SU-DHL-6 (cell line): ENCODE measurements at regions not wholly inside any gene's neighbourhood (a gene's known extent, or its start where the extent isn't known, plus 50 kb on each side); places are given as distances from the start of the nearest gene placed in this dataset.

ENCODE experiments used
- H2AFZ ChIP-seq: fragments of 200-600 bp; sonication (generic); 2 replicates; pipeline ENCODE4 v1.6.1; 2014; ENCODE audit warnings: low read depth, mild to moderate bottlenecking, moderate library complexity, mixed read lengths, antibody characterized with exemption, low read length; ENCODE audit not compliant: severe bottlenecking
- H3F3A ChIP-seq: fragments of 200-600 bp; shearing (Covaris generic); 2 replicates; pipeline ENCODE4 v1.6.0; 2016; ENCODE audit warnings: antibody characterized with exemption, mild to moderate bottlenecking; ENCODE audit not compliant: insufficient read depth
- H3K27ac ChIP-seq: fragments of 200-600 bp; sonication (generic); 2 replicates; pipeline ENCODE4 v1.5.1; 2016; ENCODE audit warnings: low read depth, mild to moderate bottlenecking, low read length, moderate library complexity, mixed read lengths
- H3K27me3 ChIP-seq: fragments of 200-600 bp; sonication (generic), shearing (Covaris generic); 2 replicates; pipeline ENCODE4 v1.6.0; 2014; ENCODE audit warnings: mild to moderate bottlenecking, low read length
- H3K36me3 ChIP-seq: fragments of 200-600 bp; sonication (generic); 2 replicates; pipeline ENCODE4 v1.6.1; 2014; ENCODE audit warnings: mild to moderate bottlenecking, low read length, mixed read lengths
- H3K4me2 ChIP-seq: fragments of 300-600, 200-600 bp; shearing (Covaris generic), sonication (generic); 2 replicates; pipeline ENCODE4 v1.6.0; 2014; ENCODE audit warnings: low read length, low read depth, mild to moderate bottlenecking; ENCODE audit not compliant: poor library complexity, severe bottlenecking
- H3K4me3 ChIP-seq: fragments of 200-600 bp; sonication (generic); 2 replicates; pipeline ENCODE4 v1.5.1; 2014; ENCODE audit warnings: antibody characterized with exemption, low read length, mild to moderate bottlenecking, mixed read lengths; ENCODE audit not compliant: insufficient read depth, poor library complexity, severe bottlenecking
- H3K79me2 ChIP-seq: fragments of 200-600 bp; sonication (generic); 2 replicates; pipeline ENCODE4 v1.6.1; 2014; ENCODE audit warnings: mild to moderate bottlenecking, low read length, moderate library complexity; ENCODE audit not compliant: insufficient read depth
- H3K9ac ChIP-seq: fragments of 200-600 bp; sonication (generic); 2 replicates; pipeline ENCODE4 v1.7.0; 2014; ENCODE audit warnings: mild to moderate bottlenecking, low read length
- H3K9me2 ChIP-seq: fragments of 200-600 bp; sonication (generic); replicated peaks from 2 replicates; pipeline ENCODE4 v1.6.1; 2014; ENCODE audit warnings: low read length; ENCODE audit not compliant: insufficient read depth
- H3K9me3 ChIP-seq: fragments of 200-600 bp; sonication (generic); 2 replicates; pipeline ENCODE4 v1.6.1; 2014; ENCODE audit warnings: low read length, mixed read lengths; ENCODE audit not compliant: insufficient read depth
- H4K20me1 ChIP-seq: fragments of 200-600 bp; sonication (generic); 2 replicates; pipeline ENCODE4 v1.6.1; 2014; ENCODE audit warnings: low read depth, mild to moderate bottlenecking, antibody characterized with exemption, low read length, moderate library complexity, mixed read lengths
- EZH2phosphoT487 ChIP-seq: fragments of 200-600 bp; sonication (generic), shearing (Covaris generic); conservative IDR thresholded peaks from 2 replicates; pipeline ENCODE4 v1.6.1; 2018; ENCODE audit warnings: mild to moderate bottlenecking, antibody characterized with exemption, low read length, moderate library complexity, mixed read lengths
- TF ChIP-seq, protein P1 (sequence below): fragments of 200-600 bp; sonication (generic); IDR thresholded peaks from one replicate; pipeline ENCODE4 v1.5.1; 2017; ENCODE audit warnings: antibody characterized with exemption, mild to moderate bottlenecking, low read length, moderate library complexity; ENCODE audit not compliant: insufficient read depth, poor library complexity, severe bottlenecking

DNA sequence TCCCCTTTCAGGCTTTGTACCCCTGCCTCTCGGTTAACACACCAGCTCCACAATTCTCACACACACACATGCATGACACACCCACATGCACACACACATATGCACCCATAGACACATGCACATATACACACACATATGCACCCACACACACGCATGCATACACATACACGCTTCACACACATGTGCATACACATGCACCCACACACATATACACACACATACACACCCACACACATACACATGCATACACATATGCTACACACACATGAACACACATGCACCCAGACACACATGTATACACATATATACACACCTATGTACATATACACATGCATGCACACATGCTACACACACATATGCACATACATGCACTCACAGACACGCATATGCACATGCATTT lies 61.7 kb upstream of the SLC25A33 start:
- Histone ChIP-seq H3K27ac (no peak overlapping the region), H3K4me2 (no peak overlapping the region), H3K4me3 (no peak overlapping the region), H4K20me1 (no peaks in the 10 kb centered on the region), H3K9me2 (no peaks in the 10 kb centered on the region), H3K27me3 (no peaks in the 10 kb centered on the region), H3F3A (no peaks in the 10 kb centered on the region), H3K36me3 (no peaks in the 10 kb centered on the region), H3K79me2 (no peaks in the 10 kb centered on the region), H3K9me3 (no peaks in the 10 kb centered on the region), H2AFZ (no peak overlapping the region), H3K9ac (no peak overlapping the region)
- TF ChIP-seq, protein P1, sequence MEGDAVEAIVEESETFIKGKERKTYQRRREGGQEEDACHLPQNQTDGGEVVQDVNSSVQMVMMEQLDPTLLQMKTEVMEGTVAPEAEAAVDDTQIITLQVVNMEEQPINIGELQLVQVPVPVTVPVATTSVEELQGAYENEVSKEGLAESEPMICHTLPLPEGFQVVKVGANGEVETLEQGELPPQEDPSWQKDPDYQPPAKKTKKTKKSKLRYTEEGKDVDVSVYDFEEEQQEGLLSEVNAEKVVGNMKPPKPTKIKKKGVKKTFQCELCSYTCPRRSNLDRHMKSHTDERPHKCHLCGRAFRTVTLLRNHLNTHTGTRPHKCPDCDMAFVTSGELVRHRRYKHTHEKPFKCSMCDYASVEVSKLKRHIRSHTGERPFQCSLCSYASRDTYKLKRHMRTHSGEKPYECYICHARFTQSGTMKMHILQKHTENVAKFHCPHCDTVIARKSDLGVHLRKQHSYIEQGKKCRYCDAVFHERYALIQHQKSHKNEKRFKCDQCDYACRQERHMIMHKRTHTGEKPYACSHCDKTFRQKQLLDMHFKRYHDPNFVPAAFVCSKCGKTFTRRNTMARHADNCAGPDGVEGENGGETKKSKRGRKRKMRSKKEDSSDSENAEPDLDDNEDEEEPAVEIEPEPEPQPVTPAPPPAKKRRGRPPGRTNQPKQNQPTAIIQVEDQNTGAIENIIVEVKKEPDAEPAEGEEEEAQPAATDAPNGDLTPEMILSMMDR = no peak
- TF ChIP-seq EZH2phosphoT487 = no peak

DNA sequence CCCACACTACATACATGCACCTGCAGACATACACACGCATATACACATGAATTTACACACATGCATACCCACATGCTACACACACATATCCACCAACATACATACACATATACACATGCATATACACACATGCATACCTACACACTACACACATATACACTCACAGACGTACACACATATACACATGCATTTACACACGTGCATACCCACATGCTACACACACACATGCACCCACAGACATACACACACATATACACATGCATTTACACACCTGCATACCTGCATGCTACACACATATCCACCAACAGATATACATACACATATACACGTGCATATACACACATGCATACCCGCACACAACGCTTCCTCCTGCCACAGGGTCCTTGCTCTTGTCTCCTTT lies 61.2 kb upstream of the SLC25A33 start:
- H3K27ac ChIP-seq = no peak overlapping the region
- no peaks in the 10 kb centered on the region for H4K20me1 ChIP-seq
- no peaks in the 10 kb centered on the region for H3K9me2 ChIP-seq
- H3K9ac ChIP-seq = no peak overlapping the region
- H2AFZ ChIP-seq = no peak overlapping the region
- TF ChIP-seq EZH2phosphoT487 = no peak
- TF ChIP-seq, protein P1 = no peak
- no peaks in the 10 kb centered on the region for H3K79me2 ChIP-seq
- H3K27me3 ChIP-seq = no peaks in the 10 kb centered on the region
- H3F3A ChIP-seq = no peaks in the 10 kb centered on the region
- H3K9me3 ChIP-seq = no peaks in the 10 kb centered on the region
- no peaks in the 10 kb centered on the region for H3K36me3 ChIP-seq
- no peak overlapping the region for H3K4me3 ChIP-seq
- H3K4me2 ChIP-seq = no peak overlapping the region

DNA sequence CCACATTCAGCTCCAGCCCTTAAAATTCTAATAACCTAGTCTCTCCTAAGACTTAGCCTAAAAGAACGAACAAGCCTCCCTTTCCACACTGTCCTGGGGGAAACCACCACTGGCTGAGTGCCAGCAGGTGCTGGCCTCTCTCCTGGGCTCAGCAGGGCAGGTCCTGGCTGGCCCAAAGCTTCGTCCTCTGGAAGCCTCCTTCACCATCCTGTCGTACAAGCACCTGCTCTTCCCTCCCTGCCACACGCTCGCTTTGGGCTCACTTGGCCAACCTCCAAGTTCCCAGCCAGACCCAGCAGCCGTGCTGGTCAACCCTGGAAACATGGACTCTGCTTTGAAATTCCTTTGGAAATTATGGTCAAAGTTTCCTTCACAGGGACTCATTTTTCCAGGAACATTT lies 58.2 kb upstream of the SLC25A33 start:
- Histone ChIP-seq H4K20me1 (no peaks in the 10 kb centered on the region), H2AFZ (no peak overlapping the region), H3K9me3 (no peaks in the 10 kb centered on the region), H3K4me3 (no peak overlapping the region), H3K27me3 (no peaks in the 10 kb centered on the region), H3K9ac (no peak overlapping the region), H3F3A (no peaks in the 10 kb centered on the region), H3K79me2 (no peaks in the 10 kb centered on the region), H3K27ac (no peak overlapping the region), H3K36me3 (no peaks in the 10 kb centered on the region), H3K4me2 (no peak overlapping the region), H3K9me2 (no peaks in the 10 kb centered on the region)
- TF ChIP-seq EZH2phosphoT487 = no peak
- TF ChIP-seq, protein P1 = no peak
